CD14-positive monocyte (primary cell): ENCODE measurements at regions not wholly inside any gene's neighbourhood (a gene's known extent, or its start where the extent isn't known, plus 50 kb on each side); places are given as distances from the start of the nearest gene placed in this dataset.

ENCODE experiments used
- DNase-seq, 3 donors: peaks; one replicate each; pipeline ENCODE4 v3.0.0-alpha.2; 2011 to 2022
- H2AFZ ChIP-seq: 2 replicates; pipeline ENCODE4 v1.6.0; 2012; ENCODE audit warnings: mild to moderate bottlenecking, low read depth, low read length, inconsistent platforms; ENCODE audit not compliant: insufficient read depth, poor library complexity, severe bottlenecking
- H3K27ac ChIP-seq, 2 donors: 1 replicate in 1 of 2; 2 replicates in 1 of 2; pipeline ENCODE4 v1.5.1; 2012 to 2013; ENCODE audit warnings: low read length in 2 of 2, control low read depth in 1 of 2, inconsistent platforms in 1 of 2, low read depth in 1 of 2, mild to moderate bottlenecking in 1 of 2
- H3K27me3 ChIP-seq, 2 donors: one replicate each; pipeline versions ENCODE4 v1.6.0 to v1.6.1; 2011 to 2013; ENCODE audit warnings: low read length in 2 of 2; ENCODE audit not compliant: control insufficient read depth in 2 of 2, insufficient read depth in 2 of 2
- H3K36me3 ChIP-seq, 2 donors: replicated peaks in 1 of 2; 1 replicate in 1 of 2; 2 replicates in 1 of 2; pipeline versions ENCODE4 v1.5.1 to v1.6.1; 2012 to 2013; ENCODE audit warnings: low read length in 2 of 2, control low read depth in 1 of 2, inconsistent platforms in 1 of 2, mild to moderate bottlenecking in 1 of 2; ENCODE audit not compliant: insufficient read depth in 2 of 2, control insufficient read depth in 1 of 2
- H3K4me1 ChIP-seq, 2 donors: 1 replicate in 1 of 2; 2 replicates in 1 of 2; pipeline versions ENCODE4 v1.5.1 to v1.6.1; 2012 to 2013; ENCODE audit warnings: low read length in 2 of 2, control low read depth in 1 of 2, inconsistent platforms in 1 of 2, mild to moderate bottlenecking in 1 of 2, moderate library complexity in 1 of 2; ENCODE audit not compliant: insufficient read depth in 2 of 2, control insufficient read depth in 1 of 2
- H3K4me2 ChIP-seq: replicated peaks from 2 replicates; pipeline ENCODE3; 2012; ENCODE audit warnings: low read length, moderate library complexity, mild to moderate bottlenecking; ENCODE audit not compliant: poor library complexity, severe bottlenecking; ENCODE audit errors: extremely low read depth
- H3K4me3 ChIP-seq, 3 experiments: fragments of 200-600 bp in 1 of 3; sonication (generic) in 1 of 3; replicated peaks in 1 of 3; 1 replicate in 2 of 3; 2 replicates in 1 of 3; pipeline ENCODE4 v1.5.1; 2011 to 2013; ENCODE audit warnings: low read length in 3 of 3, mild to moderate bottlenecking in 3 of 3, control low read depth in 2 of 3, low read depth in 2 of 3, inconsistent platforms in 1 of 3, moderate library complexity in 1 of 3
- H3K79me2 ChIP-seq: 2 replicates; pipeline ENCODE4 v1.6.0; 2012; ENCODE audit warnings: mild to moderate bottlenecking, control low read depth, inconsistent platforms, low read length, moderate library complexity; ENCODE audit not compliant: insufficient read depth
- H3K9ac ChIP-seq: 2 replicates; pipeline ENCODE4 v1.6.0; 2017; ENCODE audit warnings: low read length, mild to moderate bottlenecking; ENCODE audit not compliant: insufficient read depth, poor library complexity, severe bottlenecking
- H3K9me3 ChIP-seq, 2 donors: replicated peaks in 1 of 2; 1 replicate in 1 of 2; 2 replicates in 1 of 2; pipeline versions ENCODE4 v1.5.1 to v1.6.1; 2012 to 2013; ENCODE audit warnings: low read length in 2 of 2, control low read depth in 1 of 2; ENCODE audit not compliant: control insufficient read depth in 1 of 2, insufficient read depth in 1 of 2
- H4K20me1 ChIP-seq: 2 replicates; pipeline ENCODE4 v1.6.0; 2012; ENCODE audit warnings: mild to moderate bottlenecking, low read length, control low read depth, moderate library complexity; ENCODE audit not compliant: insufficient read depth
- H3K27ac Mint-ChIP-seq, 7 donors: one replicate each; pipeline ENCODE4 v1.8.0; 2020; ENCODE audit warnings: mild to moderate bottlenecking in 7 of 7, mixed read lengths in 7 of 7, moderate library complexity in 6 of 7, inconsistent platforms in 2 of 7
- H3K27me3 Mint-ChIP-seq, 3 donors: one replicate each; pipeline ENCODE4 v1.8.0; 2021 to 2022; ENCODE audit warnings: low read depth in 3 of 3, mild to moderate bottlenecking in 3 of 3, mixed read lengths in 3 of 3, moderate library complexity in 3 of 3, inconsistent platforms in 1 of 3
- H3K36me3 Mint-ChIP-seq, 2 donors: one replicate each; pipeline ENCODE4 v1.8.0; 2020; ENCODE audit warnings: mixed read lengths in 2 of 2, inconsistent platforms in 1 of 2, mild to moderate bottlenecking in 1 of 2
- H3K4me1 Mint-ChIP-seq: one replicate; pipeline ENCODE4 v1.8.0; 2020; ENCODE audit warnings: mild to moderate bottlenecking, mixed read lengths
- H3K4me3 Mint-ChIP-seq, 2 donors: one replicate each; pipeline ENCODE4 v1.8.0; 2020; ENCODE audit warnings: mild to moderate bottlenecking in 2 of 2, mixed read lengths in 2 of 2, moderate library complexity in 1 of 2
- H3K9me3 Mint-ChIP-seq, 7 donors: one replicate each; pipeline ENCODE4 v1.8.0; 2020 to 2022; ENCODE audit warnings: mixed read lengths in 7 of 7, mild to moderate bottlenecking in 6 of 7, moderate library complexity in 6 of 7, inconsistent platforms in 2 of 7
- CTCF ChIP-seq: fragments of 200-600 bp; IDR thresholded peaks from one replicate; pipeline ENCODE4 v1.8.0; 2022; ENCODE audit warnings: antibody characterized with exemption, mild to moderate bottlenecking
- WGBS: methylation state at CpG from one replicate; pipeline ENCODE4 v1.1.5; 2013; ENCODE audit warnings: missing lambda C conversion rate; ENCODE audit not compliant: insufficient coverage; 5-methylcytosine and 5-hydroxymethylcytosine counted together
- intact Hi-C, 2 donors: fragments of 100-400 bp; cut with micrococcal nuclease; formaldehyde crosslinking; loops; one replicate each; pipeline versions ENCODE4 v1.15.0 to v1.15.1; 2023

DNA sequence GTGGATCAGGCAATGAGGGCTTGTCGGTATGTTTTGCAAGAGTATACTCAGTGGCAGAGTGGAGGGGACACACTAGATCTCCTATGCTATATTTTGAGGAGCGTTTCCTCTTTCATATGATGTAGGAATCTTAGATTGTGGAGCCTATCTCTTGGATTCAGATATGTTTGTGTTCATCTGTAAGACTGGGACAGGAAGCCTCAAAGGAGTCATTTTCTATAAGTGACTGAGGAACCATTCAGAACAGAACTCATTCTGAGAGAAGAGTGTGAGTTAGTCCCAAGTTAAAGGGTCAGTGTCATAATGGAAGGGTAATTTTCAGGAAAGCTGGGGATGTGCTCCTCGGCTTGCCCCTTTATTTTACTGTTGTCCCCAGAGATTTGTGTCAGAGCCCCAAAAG lies 107.7 kb downstream of the PTGS2 start:
- Histone ChIP-seq H3K79me2 (no peaks in the 10 kb centered on the region), H3K9ac (no peak overlapping the region), H3K27me3 (no peaks in the 10 kb centered on the region), H3K4me1 (peaks cover 19 to 25% of the 10 kb centered on the region in 2 donors), H3K36me3 (no peaks in the 10 kb centered on the region), H2AFZ (no peak overlapping the region), H3K4me3 (no peak overlapping the region), H4K20me1 (no peaks in the 10 kb centered on the region), H3K27ac (no peak overlapping the region), H3K4me2 (no peak overlapping the region), H3K9me3 (no peaks in the 10 kb centered on the region)
- DNase-seq = no peak
- Mint-ChIP-seq H3K27me3 (peaks cover 0 to 2% (median 0%) of the 10 kb centered on the region in 3 donors), H3K27ac (peak overlapping the region in 1 of 7 donors; percentile 42), H3K9me3 (peaks cover 0 to 3% (median 0%) of the 10 kb centered on the region in 7 donors), H3K4me3 (no peak overlapping the region), H3K4me1 (peaks cover 38% of the 10 kb centered on the region), H3K36me3 (peaks cover 0 to 2% of the 10 kb centered on the region in 2 donors)
- WGBS = 87% methylated on average over 3 of the region's 3 CpGs
- intact Hi-C loops = no loop called here
- no peak for TF ChIP-seq CTCF

DNA sequence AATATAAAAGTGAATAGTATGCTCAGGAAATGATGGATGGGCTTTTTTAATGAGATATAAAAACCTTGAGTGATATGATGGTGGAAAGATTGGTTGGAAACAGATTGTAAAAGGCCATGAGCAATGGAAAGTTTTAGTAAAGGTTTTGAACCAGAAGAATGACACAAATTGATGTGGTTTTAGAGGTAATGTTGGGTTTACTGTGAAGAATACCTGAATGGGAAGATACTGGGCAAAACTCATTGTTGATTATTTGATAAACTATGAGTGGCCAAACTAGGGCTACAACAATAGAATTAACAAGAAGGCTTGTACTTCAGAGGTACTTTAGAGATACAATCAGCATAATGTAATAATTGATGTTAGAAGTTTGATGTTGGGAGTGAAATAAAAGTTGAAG lies 108.5 kb downstream of the PTGS2 start:
- Mint-ChIP-seq H3K4me3 (no peak overlapping the region), H3K9me3 (no peaks in the 10 kb centered on the region), H3K4me1 (peaks cover 33% of the 10 kb centered on the region), H3K27me3 (peaks cover 0 to 2% (median 0%) of the 10 kb centered on the region in 3 donors), H3K27ac (no peak overlapping the region), H3K36me3 (no peaks in the 10 kb centered on the region)
- no peak overlapping the region for H3K4me2 ChIP-seq
- no peaks in the 10 kb centered on the region for H4K20me1 ChIP-seq
- H3K9me3 ChIP-seq = no peaks in the 10 kb centered on the region
- H3K9ac ChIP-seq = no peak overlapping the region
- no peak overlapping the region for H2AFZ ChIP-seq
- H3K4me1 ChIP-seq = peaks cover 19 to 22% of the 10 kb centered on the region in 2 donors
- no peaks in the 10 kb centered on the region for H3K27me3 ChIP-seq
- H3K36me3 ChIP-seq = no peaks in the 10 kb centered on the region
- H3K79me2 ChIP-seq = no peaks in the 10 kb centered on the region
- no peak overlapping the region for H3K27ac ChIP-seq
- H3K4me3 ChIP-seq = no peak overlapping the region
- no peak for DNase-seq
- intact Hi-C loops = no loop called here
- TF ChIP-seq CTCF = no peak
